Neural progenitor cell (in vitro differentiated cells): ENCODE measurements at regions not wholly inside any gene's neighbourhood (a gene's known extent, or its start where the extent isn't known, plus 50 kb on each side); places are given as distances from the start of the nearest gene placed in this dataset.

Experiments used
- DNase-seq: peaks from one replicate; pipeline ENCODE4 v3.0.0-alpha.2; 2016; ENCODE audit warnings: low spot score
- H2AFZ ChIP-seq: fragments of 200-600 bp; sonication (generic); replicated peaks from 2 replicates; pipeline ENCODE4 v1.6.1; 2016; ENCODE audit warnings: antibody characterized with exemption
- H3F3A ChIP-seq: fragments of 200-600 bp; sonication (generic); 2 replicates; pipeline ENCODE4 v1.6.1; 2016; ENCODE audit warnings: antibody characterized with exemption, low read depth
- H3K27ac ChIP-seq: fragments of 200-600 bp; sonication (generic); 2 replicates; pipeline ENCODE4 v1.5.1; 2016; ENCODE audit warnings: mild to moderate bottlenecking
- H3K27me3 ChIP-seq: fragments of 200-600 bp; sonication (generic); 2 replicates; pipeline ENCODE4 v1.6.1; 2016; ENCODE audit warnings: mild to moderate bottlenecking, moderate library complexity
- H3K36me3 ChIP-seq: fragments of 200-600 bp; sonication (generic); 2 replicates; pipeline ENCODE4 v1.5.1; 2016
- H3K4me1 ChIP-seq: fragments of 200-600 bp; sonication (generic); 2 replicates; pipeline ENCODE4 v1.6.1; 2016; ENCODE audit warnings: mixed run types
- H3K4me2 ChIP-seq: fragments of 200-600 bp; sonication (generic); 2 replicates; pipeline ENCODE4 v1.6.1; 2016
- H3K4me3 ChIP-seq: fragments of 200-600 bp; sonication (generic); 2 replicates; pipeline ENCODE4 v1.5.1; 2016
- H3K79me2 ChIP-seq: fragments of 200-600 bp; sonication (generic); 2 replicates; pipeline ENCODE4 v1.6.1; 2016; ENCODE audit warnings: low read depth
- H3K9ac ChIP-seq: fragments of 200-600 bp; sonication (generic); 2 replicates; pipeline ENCODE4 v1.6.1; 2016
- H3K9me3 ChIP-seq: fragments of 200-600 bp; sonication (generic); 2 replicates; pipeline ENCODE4 v1.5.1; 2016; ENCODE audit warnings: low read depth
- H4K20me1 ChIP-seq: fragments of 200-600 bp; sonication (generic); 2 replicates; pipeline ENCODE4 v1.6.1; 2016; ENCODE audit warnings: low read depth
- H3K27ac Mint-ChIP-seq: 3 replicates; pipeline ENCODE4 v1.8.0; 2021; ENCODE audit warnings: mixed read lengths
- H3K27me3 Mint-ChIP-seq: 2 replicates; pipeline ENCODE4 v1.8.0; 2022; ENCODE audit warnings: low read depth, mild to moderate bottlenecking, inconsistent platforms, moderate library complexity, mixed read lengths; ENCODE audit not compliant: insufficient read depth
- H3K36me3 Mint-ChIP-seq: 3 replicates; pipeline ENCODE4 v1.8.0; 2021; ENCODE audit warnings: mixed read lengths
- H3K4me1 Mint-ChIP-seq: 3 replicates; pipeline ENCODE4 v1.8.0; 2021; ENCODE audit warnings: mixed read lengths
- H3K4me3 Mint-ChIP-seq: 3 replicates; pipeline ENCODE4 v1.8.0; 2021; ENCODE audit warnings: mild to moderate bottlenecking, moderate library complexity, mixed read lengths
- H3K9me3 Mint-ChIP-seq: 3 replicates; pipeline ENCODE4 v1.8.0; 2020; ENCODE audit warnings: mixed read lengths
- CTCF ChIP-seq: fragments of 200-600 bp; sonication (generic); IDR thresholded peaks from 2 replicates; pipeline ENCODE4 v1.5.1; 2017; ENCODE audit warnings: antibody characterized with exemption, mild to moderate bottlenecking
- EZH2 ChIP-seq: fragments of 200-600 bp; sonication (generic); IDR thresholded peaks from 2 replicates; pipeline ENCODE4 v1.6.1; 2017; ENCODE audit warnings: antibody characterized with exemption, mild to moderate bottlenecking, moderate library complexity
- EZH2phosphoT487 ChIP-seq: fragments of 200-600 bp; sonication (generic); IDR thresholded peaks from 2 replicates; pipeline ENCODE4 v1.6.1; 2017; ENCODE audit warnings: antibody characterized with exemption

DNA sequence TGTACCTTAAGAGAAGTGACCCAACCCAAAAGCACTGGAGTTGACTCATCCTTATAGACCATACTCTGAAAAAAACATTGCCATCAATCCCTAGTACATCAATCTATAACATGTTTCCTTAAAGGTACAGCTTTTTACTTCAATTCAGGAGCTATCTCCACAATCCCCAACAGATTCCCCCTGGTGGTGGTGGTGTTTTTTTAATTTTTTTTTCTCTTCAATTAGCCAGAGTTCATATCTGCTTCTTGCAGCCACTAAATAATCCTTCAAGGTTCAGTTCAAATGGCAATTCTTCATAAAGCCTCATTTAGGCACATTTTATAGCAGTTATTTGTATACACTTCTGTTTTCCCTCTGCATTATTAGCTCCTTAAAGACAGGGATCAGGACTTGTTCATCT is 60.7 kb upstream of the KDR start:
- H3K27me3 Mint-ChIP-seq = peaks cover 3% of the 10 kb centered on the region
- H3K4me2 ChIP-seq = peak overlapping the region; percentile 72

GRCh38 chr4:55186700-55187099 is 61.3 kb upstream of the KDR start:
- Histone ChIP-seq H4K20me1 (no peaks in the 10 kb centered on the region), H3K79me2 (no peaks in the 10 kb centered on the region), H3K4me2 (peak overlapping the region; percentile 72), H3K9me3 (no peaks in the 10 kb centered on the region), H3K9ac (no peak overlapping the region), H3K27me3 (no peaks in the 10 kb centered on the region), H3K4me1 (peaks cover 28% of the 10 kb centered on the region), H3K4me3 (peak overlapping the region; percentile 17), H2AFZ (no peak overlapping the region), H3F3A (peaks cover 7% of the 10 kb centered on the region), H3K36me3 (no peaks in the 10 kb centered on the region), H3K27ac (no peak overlapping the region)
- peak overlapping the region; percentile 36 for H3K4me3 Mint-ChIP-seq
- peaks cover 18% of the 10 kb centered on the region for H3K4me1 Mint-ChIP-seq
- H3K9me3 Mint-ChIP-seq = peaks cover 2% of the 10 kb centered on the region
- peaks cover 3% of the 10 kb centered on the region for H3K27me3 Mint-ChIP-seq
- H3K27ac Mint-ChIP-seq = peak overlapping the region; percentile 57
- TF ChIP-seq EZH2phosphoT487 (no peak), EZH2 (no peak), CTCF (no peak)
- H3K36me3 Mint-ChIP-seq = no peaks in the 10 kb centered on the region
- DNase-seq = peak; percentile 66

More for the DNA sequence above, 60.7 kb upstream of the KDR start:
- Mint-ChIP-seq H3K9me3 (peaks cover 2% of the 10 kb centered on the region), H3K4me3 (no peak overlapping the region), H3K4me1 (peaks cover 24% of the 10 kb centered on the region), H3K27ac (no peak overlapping the region), H3K36me3 (no peaks in the 10 kb centered on the region)
- TF ChIP-seq EZH2 (no peak), CTCF (peak; percentile 26)
- H3K27ac ChIP-seq = no peak overlapping the region
- no peaks in the 10 kb centered on the region for H3K9me3 ChIP-seq
- no peaks in the 10 kb centered on the region for H3K27me3 ChIP-seq
- H3F3A ChIP-seq = peaks cover 7% of the 10 kb centered on the region
- no peak overlapping the region for H2AFZ ChIP-seq
- H4K20me1 ChIP-seq = no peaks in the 10 kb centered on the region
- no peaks in the 10 kb centered on the region for H3K36me3 ChIP-seq
- H3K79me2 ChIP-seq = no peaks in the 10 kb centered on the region
- no peak for DNase-seq
- no peak overlapping the region for H3K9ac ChIP-seq
- H3K4me1 ChIP-seq = peaks cover 34% of the 10 kb centered on the region
- H3K4me3 ChIP-seq = no peak overlapping the region

- Histone ChIP-seq H4K20me1 (no peaks in the 10 kb centered on the region), H3F3A (no peaks in the 10 kb centered on the region), H3K36me3 (no peaks in the 10 kb centered on the region), H3K4me2 (no peak overlapping the region), H3K9me3 (no peaks in the 10 kb centered on the region), H3K4me1 (peaks cover 8% of the 10 kb centered on the region), H3K79me2 (no peaks in the 10 kb centered on the region), H3K4me3 (no peak overlapping the region), H3K27me3 (no peaks in the 10 kb centered on the region), H2AFZ (peak overlapping the region; percentile 69), H3K9ac (no peak overlapping the region), H3K27ac (no peak overlapping the region)
- H3K36me3 Mint-ChIP-seq = no peaks in the 10 kb centered on the region
- H3K9me3 Mint-ChIP-seq = peaks cover 11% of the 10 kb centered on the region
- peaks cover 7% of the 10 kb centered on the region for H3K4me1 Mint-ChIP-seq
- H3K27me3 Mint-ChIP-seq = peaks cover 5% of the 10 kb centered on the region
- H3K27ac Mint-ChIP-seq = no peak overlapping the region
- TF ChIP-seq EZH2phosphoT487 (no peak), EZH2 (no peak), CTCF (no peak)
- no peak for DNase-seq
- H3K4me3 Mint-ChIP-seq = no peak overlapping the region
Observed at GRCh38 chr4:55214172-55214571, 88.8 kb upstream of the KDR start.
